ENCODE measurements at regions not wholly inside any gene's neighbourhood (a gene's known extent, or its start where the extent isn't known, plus 50 kb on each side); places are given as distances from the start of the nearest gene placed in this dataset.

GRCh38 chr3:111260878-111261277 is 189.3 kb downstream of the NECTIN3 start:
- Histone ChIP-seq H3K4me3 (ENCODE audit: low read depth in 1 of 3, low read length in 3 of 3) (no peak overlapping the region), H3K9ac (ENCODE audit: low read depth in 1 of 2, low read length in 2 of 2) (no peak overlapping the region), H3K27me3 (ENCODE audit: control insufficient read depth in 4 of 4, insufficient read depth in 4 of 4, low read length in 3 of 4) (no peaks in the 10 kb centered on the region), H3K36me3 (ENCODE audit: control insufficient read depth in 4 of 4, insufficient read depth in 3 of 4, low read depth in 1 of 4, low read length in 3 of 4) (no peaks in the 10 kb centered on the region), H3K27ac (ENCODE audit: low read depth in 1 of 2, low read length in 2 of 2) (no peak overlapping the region), H3K4me1 (ENCODE audit: control insufficient read depth in 4 of 4, insufficient read depth in 4 of 4, low read length in 3 of 4) (no peaks in the 10 kb centered on the region), H3K9me3 (ENCODE audit: control insufficient read depth in 4 of 4, low read length in 3 of 4) (peaks cover 0 to 4% (median 0%) of the 10 kb centered on the region in 4 donors)
- no peak for DNase-seq (ENCODE audit: low spot score)
- TF ChIP-seq TAF1 (conservative IDR thresholded peaks at IDR 0.05), result no peak
- TF ChIP-seq, protein P1, sequence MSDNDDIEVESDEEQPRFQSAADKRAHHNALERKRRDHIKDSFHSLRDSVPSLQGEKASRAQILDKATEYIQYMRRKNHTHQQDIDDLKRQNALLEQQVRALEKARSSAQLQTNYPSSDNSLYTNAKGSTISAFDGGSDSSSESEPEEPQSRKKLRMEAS (IDR thresholded peaks at IDR 0.05), result no peak
- TF ChIP-seq, protein P2, sequence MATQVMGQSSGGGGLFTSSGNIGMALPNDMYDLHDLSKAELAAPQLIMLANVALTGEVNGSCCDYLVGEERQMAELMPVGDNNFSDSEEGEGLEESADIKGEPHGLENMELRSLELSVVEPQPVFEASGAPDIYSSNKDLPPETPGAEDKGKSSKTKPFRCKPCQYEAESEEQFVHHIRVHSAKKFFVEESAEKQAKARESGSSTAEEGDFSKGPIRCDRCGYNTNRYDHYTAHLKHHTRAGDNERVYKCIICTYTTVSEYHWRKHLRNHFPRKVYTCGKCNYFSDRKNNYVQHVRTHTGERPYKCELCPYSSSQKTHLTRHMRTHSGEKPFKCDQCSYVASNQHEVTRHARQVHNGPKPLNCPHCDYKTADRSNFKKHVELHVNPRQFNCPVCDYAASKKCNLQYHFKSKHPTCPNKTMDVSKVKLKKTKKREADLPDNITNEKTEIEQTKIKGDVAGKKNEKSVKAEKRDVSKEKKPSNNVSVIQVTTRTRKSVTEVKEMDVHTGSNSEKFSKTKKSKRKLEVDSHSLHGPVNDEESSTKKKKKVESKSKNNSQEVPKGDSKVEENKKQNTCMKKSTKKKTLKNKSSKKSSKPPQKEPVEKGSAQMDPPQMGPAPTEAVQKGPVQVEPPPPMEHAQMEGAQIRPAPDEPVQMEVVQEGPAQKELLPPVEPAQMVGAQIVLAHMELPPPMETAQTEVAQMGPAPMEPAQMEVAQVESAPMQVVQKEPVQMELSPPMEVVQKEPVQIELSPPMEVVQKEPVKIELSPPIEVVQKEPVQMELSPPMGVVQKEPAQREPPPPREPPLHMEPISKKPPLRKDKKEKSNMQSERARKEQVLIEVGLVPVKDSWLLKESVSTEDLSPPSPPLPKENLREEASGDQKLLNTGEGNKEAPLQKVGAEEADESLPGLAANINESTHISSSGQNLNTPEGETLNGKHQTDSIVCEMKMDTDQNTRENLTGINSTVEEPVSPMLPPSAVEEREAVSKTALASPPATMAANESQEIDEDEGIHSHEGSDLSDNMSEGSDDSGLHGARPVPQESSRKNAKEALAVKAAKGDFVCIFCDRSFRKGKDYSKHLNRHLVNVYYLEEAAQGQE (IDR thresholded peaks at IDR 0.05), result no peak
- no peak for TF ChIP-seq YY1 (IDR thresholded peaks at IDR 0.05)
- TF ChIP-seq NR2F2 (IDR thresholded peaks at IDR 0.05), result no peak
- TF ChIP-seq ZBTB33 (IDR thresholded peaks at IDR 0.05), result no peak
- no peak for TF ChIP-seq RAD21 (IDR thresholded peaks at IDR 0.05)
- TF ChIP-seq, protein P3, sequence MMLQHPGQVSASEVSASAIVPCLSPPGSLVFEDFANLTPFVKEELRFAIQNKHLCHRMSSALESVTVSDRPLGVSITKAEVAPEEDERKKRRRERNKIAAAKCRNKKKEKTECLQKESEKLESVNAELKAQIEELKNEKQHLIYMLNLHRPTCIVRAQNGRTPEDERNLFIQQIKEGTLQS (IDR thresholded peaks at IDR 0.05), result no peak
- no peak for TF ChIP-seq JUND (IDR thresholded peaks at IDR 0.05)
- TF ChIP-seq FOXA1 (IDR thresholded peaks at IDR 0.05), result no peak
- no peak for TF ChIP-seq GABPA (IDR thresholded peaks at IDR 0.05 in 1 of 2, conservative IDR thresholded peaks at IDR 0.05 in 1 of 2)
- TF ChIP-seq RXRA (IDR thresholded peaks at IDR 0.05), result no peak
- TF ChIP-seq CTCF (IDR thresholded peaks at IDR 0.05; ENCODE audit: low read depth, low read length, missing input control), result no peak
- TF ChIP-seq FOXA2 (IDR thresholded peaks at IDR 0.05), result no peak
- no peak for TF ChIP-seq SP1 (IDR thresholded peaks at IDR 0.05)
- TF ChIP-seq EGR1 (IDR thresholded peaks at IDR 0.05; ENCODE audit: low read depth in 2 of 2), result no peak
- no peak for TF ChIP-seq HNF4G (IDR thresholded peaks at IDR 0.05)
- no peak for TF ChIP-seq HNF4A (conservative IDR thresholded peaks at IDR 0.05)
